ENCODE measurements at regions not wholly inside any gene's neighbourhood (a gene's known extent, or its start where the extent isn't known, plus 50 kb on each side); places are given as distances from the start of the nearest gene placed in this dataset.

GRCh38 chr3:81161100-81161499, 600.3 kb downstream of the GBE1 start:
- TF ChIP-seq CTCF (IDR thresholded peaks at IDR 0.05) (no peak), ZFX (IDR thresholded peaks at IDR 0.05; ENCODE audit: borderline replicate concordance) (no peak)

Data from 22Rv1 (cell line).